ENCODE measurements at regions not wholly inside any gene's neighbourhood (a gene's known extent, or its start where the extent isn't known, plus 50 kb on each side); places are given as distances from the start of the nearest gene placed in this dataset.

DNA sequence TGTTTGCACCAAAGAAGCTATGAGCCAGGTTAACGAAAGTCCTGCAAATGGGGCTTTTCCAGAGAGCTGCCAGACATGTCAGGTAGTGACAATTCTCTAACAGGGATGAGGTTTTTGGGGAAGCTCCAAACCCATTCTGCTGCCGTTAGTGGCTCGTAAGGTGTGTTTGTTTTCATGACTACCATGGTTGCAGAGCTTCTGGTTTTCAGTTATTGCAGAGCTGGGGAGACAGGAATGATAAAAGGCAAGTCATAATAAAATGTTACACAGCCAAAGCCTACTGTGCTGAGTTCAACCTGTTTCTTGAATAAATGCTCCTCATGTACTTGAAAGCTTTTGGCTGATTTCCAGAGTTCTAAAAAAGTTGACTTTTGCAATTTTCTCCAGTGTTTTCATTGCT, 209.2 kb upstream of the STK17B start:
- 27 to 31% methylated on average over 3 of the region's 3 CpGs for WGBS, 2 donors (ENCODE audit: low coverage in 1 of 2)
- in situ Hi-C loops (cut with MboI; ENCODE audit: low pct_ligation_motif_present in 1 of 4, low pct_unique_long_range_greater_than_20kb in 1 of 4, low sequenced_read_pairs in 3 of 4): no loop called here
- Histone ChIP-seq H3K4me1 (peaks cover 2 to 18% (median 15%) of the 10 kb centered on the region in 4 donors), H3K9me3 (no peaks in the 10 kb centered on the region), H3K36me3 (no peaks in the 10 kb centered on the region), H3K4me3 (no peak overlapping the region), H3K27ac (peak overlapping the region in 3 of 4 donors; percentile 15 to 36 (median 34)), H3K27me3 (no peaks in the 10 kb centered on the region)
- intact Hi-C loops (cut with DNase I; ENCODE audit: low total_unique reads): no loop called here
- DNase-seq: no peak
- TF ChIP-seq EP300 (IDR thresholded peaks at IDR 0.05; ENCODE audit: low read depth) (no peak), POLR2A (IDR thresholded peaks at IDR 0.05) (no peak), POLR2AphosphoS5 (IDR thresholded peaks at IDR 0.05) (no peak)
- TF ChIP-seq, protein P1, sequence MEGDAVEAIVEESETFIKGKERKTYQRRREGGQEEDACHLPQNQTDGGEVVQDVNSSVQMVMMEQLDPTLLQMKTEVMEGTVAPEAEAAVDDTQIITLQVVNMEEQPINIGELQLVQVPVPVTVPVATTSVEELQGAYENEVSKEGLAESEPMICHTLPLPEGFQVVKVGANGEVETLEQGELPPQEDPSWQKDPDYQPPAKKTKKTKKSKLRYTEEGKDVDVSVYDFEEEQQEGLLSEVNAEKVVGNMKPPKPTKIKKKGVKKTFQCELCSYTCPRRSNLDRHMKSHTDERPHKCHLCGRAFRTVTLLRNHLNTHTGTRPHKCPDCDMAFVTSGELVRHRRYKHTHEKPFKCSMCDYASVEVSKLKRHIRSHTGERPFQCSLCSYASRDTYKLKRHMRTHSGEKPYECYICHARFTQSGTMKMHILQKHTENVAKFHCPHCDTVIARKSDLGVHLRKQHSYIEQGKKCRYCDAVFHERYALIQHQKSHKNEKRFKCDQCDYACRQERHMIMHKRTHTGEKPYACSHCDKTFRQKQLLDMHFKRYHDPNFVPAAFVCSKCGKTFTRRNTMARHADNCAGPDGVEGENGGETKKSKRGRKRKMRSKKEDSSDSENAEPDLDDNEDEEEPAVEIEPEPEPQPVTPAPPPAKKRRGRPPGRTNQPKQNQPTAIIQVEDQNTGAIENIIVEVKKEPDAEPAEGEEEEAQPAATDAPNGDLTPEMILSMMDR (IDR thresholded peaks at IDR 0.05): no peak

DNA sequence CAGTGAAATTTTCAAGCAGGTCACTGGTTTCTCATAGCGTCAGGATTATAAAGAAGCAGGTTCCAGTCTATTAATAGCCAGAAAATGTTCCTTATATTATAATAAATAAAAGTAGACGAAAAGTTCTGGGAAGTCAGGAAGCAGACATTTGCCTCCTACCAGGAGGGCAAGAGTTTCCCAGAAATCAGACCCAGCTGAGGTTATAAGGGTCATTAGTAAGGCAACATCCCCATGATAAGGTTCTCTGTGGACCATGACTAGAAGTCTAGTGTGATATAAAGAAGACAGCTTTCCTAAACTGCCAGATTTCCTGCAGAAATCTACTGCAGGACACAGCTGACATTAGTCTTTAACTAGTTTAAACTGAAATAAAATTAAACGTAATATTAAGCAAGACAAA, 210.1 kb upstream of the STK17B start:
- Histone ChIP-seq H3K36me3 (no peaks in the 10 kb centered on the region), H3K4me1 (peaks cover 2 to 18% (median 15%) of the 10 kb centered on the region in 4 donors), H3K9me3 (no peaks in the 10 kb centered on the region), H3K27me3 (no peaks in the 10 kb centered on the region), H3K4me3 (no peak overlapping the region), H3K27ac (no peak overlapping the region)
- WGBS, 2 donors (ENCODE audit: low coverage in 1 of 2): 63 to 76% methylated on average over 3 of the region's 3 CpGs
- in situ Hi-C loops (cut with MboI; ENCODE audit: low pct_ligation_motif_present in 1 of 4, low pct_unique_long_range_greater_than_20kb in 1 of 4, low sequenced_read_pairs in 3 of 4) (no loop called here), intact Hi-C loops (cut with DNase I; ENCODE audit: low total_unique reads) (no loop called here)
- TF ChIP-seq EP300 (IDR thresholded peaks at IDR 0.05; ENCODE audit: low read depth) (no peak), POLR2AphosphoS5 (IDR thresholded peaks at IDR 0.05) (no peak), POLR2A (IDR thresholded peaks at IDR 0.05) (no peak)
- TF ChIP-seq, protein P1 (IDR thresholded peaks at IDR 0.05): no peak
- DNase-seq: no peak

DNA sequence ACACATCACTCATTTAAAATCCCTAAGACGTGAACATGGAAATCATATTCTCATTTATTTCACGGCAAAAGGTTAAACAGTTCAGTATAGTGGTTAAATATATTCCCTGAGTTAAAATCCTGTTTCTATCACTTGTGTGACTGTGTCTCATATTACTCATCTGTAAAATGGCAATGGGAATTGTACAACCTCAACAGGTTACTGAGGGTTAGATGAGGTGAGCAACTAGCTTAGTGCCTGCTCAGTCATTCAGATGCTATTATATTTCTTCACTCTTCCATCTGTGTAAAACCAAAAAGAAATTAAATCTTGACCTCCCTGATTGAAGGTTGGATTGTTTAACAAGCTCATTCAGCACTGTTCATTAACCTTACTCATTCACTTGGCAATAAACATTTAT, 212.4 kb upstream of the STK17B start:
- Histone ChIP-seq H3K36me3 (no peaks in the 10 kb centered on the region), H3K4me1 (peaks cover 2 to 18% (median 15%) of the 10 kb centered on the region in 4 donors), H3K9me3 (no peaks in the 10 kb centered on the region), H3K4me3 (no peak overlapping the region), H3K27me3 (no peaks in the 10 kb centered on the region), H3K27ac (no peak overlapping the region)
- in situ Hi-C loops (cut with MboI; ENCODE audit: low pct_ligation_motif_present in 1 of 4, low pct_unique_long_range_greater_than_20kb in 1 of 4, low sequenced_read_pairs in 3 of 4) (no loop called here), intact Hi-C loops (cut with DNase I; ENCODE audit: low total_unique reads) (no loop called here)
- 86 to 97% methylated on average over 2 of the region's 2 CpGs for WGBS, 2 donors (ENCODE audit: low coverage in 1 of 2)
- TF ChIP-seq EP300 (IDR thresholded peaks at IDR 0.05; ENCODE audit: low read depth) (no peak), POLR2A (IDR thresholded peaks at IDR 0.05) (no peak), POLR2AphosphoS5 (IDR thresholded peaks at IDR 0.05) (no peak)
- TF ChIP-seq, protein P1 (IDR thresholded peaks at IDR 0.05): no peak
- DNase-seq: no peak

DNA sequence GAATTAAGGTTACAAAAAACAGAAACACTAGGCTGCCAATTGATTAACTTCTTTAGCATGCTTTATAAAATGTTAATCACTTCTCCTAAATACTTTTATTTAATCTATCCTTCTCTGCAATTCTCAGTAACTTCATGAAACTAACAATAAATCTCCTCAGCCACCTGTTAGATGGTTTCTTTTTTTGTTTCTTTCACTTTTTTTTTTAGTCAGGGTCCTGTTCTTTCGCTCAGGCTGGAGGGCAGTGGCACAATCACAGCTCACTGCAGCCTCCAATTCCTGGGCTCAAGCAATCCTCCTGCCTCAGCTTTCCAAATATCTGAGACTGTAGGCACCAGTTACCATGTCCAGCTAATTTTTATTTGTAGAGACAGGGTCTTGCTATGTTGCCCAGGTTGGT, 213.4 kb upstream of the STK17B start:
- intact Hi-C loops (cut with DNase I; ENCODE audit: low total_unique reads): no loop called here
- no peak overlapping the region for H3K27ac ChIP-seq
- peaks cover 2 to 14% (median 14%) of the 10 kb centered on the region in 4 donors for H3K4me1 ChIP-seq
- H3K27me3 ChIP-seq: no peaks in the 10 kb centered on the region
- no peaks in the 10 kb centered on the region for H3K9me3 ChIP-seq
- WGBS, 2 donors (ENCODE audit: low coverage in 1 of 2): 64 to 100% methylated on average over 1 of the region's 1 CpG
- in situ Hi-C loops (cut with MboI; ENCODE audit: low pct_ligation_motif_present in 1 of 4, low pct_unique_long_range_greater_than_20kb in 1 of 4, low sequenced_read_pairs in 3 of 4): no loop called here
- no peaks in the 10 kb centered on the region for H3K36me3 ChIP-seq
- H3K4me3 ChIP-seq: no peak overlapping the region
- TF ChIP-seq EP300 (IDR thresholded peaks at IDR 0.05; ENCODE audit: low read depth): no peak
- no peak for TF ChIP-seq POLR2A (IDR thresholded peaks at IDR 0.05)
- TF ChIP-seq, protein P1 (IDR thresholded peaks at IDR 0.05): no peak
- TF ChIP-seq POLR2AphosphoS5 (IDR thresholded peaks at IDR 0.05): no peak
- no peak for DNase-seq

All from transverse colon (tissue), 4 donors.